H4 (cell line): ENCODE measurements at regions not wholly inside any gene's neighbourhood (a gene's known extent, or its start where the extent isn't known, plus 50 kb on each side); places are given as distances from the start of the nearest gene placed in this dataset.

Source experiments
- DNase-seq: peaks from one replicate; pipeline ENCODE4 v3.0.0-alpha.2; 2015; ENCODE audit warnings: low spot score

DNA sequence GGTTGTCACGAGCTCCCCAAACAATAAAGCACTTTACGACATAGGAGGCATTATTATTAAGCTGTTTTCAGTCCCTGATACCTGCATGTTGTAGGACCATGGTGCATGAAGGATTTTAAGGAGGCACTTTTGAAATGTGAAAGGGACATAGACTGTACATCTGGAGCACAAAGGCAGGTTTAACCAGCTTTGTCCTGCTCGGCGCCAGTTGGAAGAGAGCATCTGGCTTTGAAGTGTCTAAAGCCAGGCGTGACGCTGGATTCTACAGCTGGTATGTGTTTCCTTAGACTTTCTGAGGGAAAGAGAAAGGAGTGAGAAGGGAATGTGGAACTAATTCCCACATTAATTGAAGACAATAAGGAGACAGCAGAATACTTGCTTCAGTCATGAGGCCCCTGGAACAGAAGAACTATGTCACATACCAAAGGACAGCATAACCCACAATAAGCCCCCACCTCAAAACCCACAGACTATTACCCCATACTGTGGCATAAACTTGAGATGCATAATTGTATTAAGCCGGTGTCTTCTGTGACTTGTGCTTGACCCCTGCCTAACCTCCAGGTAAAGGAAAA is 381.0 kb upstream of the MEX3C start:
- DNase-seq: no peak

DNA sequence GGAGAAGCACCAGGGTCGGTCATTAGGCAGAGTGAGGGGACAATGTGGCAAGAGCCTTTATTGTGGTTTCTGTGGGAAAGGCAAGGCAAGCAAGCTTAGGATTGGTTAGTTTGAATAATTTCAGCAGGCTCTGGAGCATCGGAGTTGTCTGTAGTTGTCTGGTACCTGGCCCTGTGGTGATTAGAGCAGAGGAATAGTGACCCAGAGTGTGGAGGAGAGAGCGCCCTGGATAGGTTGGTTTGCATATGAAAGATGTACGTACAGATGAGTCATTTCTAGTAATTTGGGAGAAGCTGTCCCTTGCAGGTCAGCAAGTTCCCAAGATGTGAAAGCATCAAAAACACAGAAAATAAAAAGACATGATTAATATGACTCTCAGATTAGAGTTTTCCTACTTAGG is 383.1 kb upstream of the MEX3C start:
- DNase-seq: no peak

DNA sequence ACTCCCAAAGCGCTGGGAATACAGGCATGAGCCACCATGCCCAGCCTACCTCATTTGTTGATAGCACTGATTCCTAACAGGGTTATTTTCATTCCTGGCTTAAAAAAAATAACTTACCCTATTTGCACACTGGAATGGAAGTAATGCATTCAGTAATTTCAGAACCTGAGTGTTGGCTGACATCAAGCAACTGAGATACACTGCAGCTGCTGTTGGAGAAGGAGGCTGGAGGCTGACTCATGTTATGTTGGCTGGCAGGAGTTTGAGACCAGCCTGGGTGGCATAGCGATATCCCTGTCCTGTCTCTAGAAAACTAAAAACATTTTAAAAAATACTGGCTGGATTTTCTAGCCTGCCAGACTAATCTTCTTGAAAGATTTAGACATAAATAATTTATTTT is 385.1 kb upstream of the MEX3C start:
- no peak for DNase-seq

DNA sequence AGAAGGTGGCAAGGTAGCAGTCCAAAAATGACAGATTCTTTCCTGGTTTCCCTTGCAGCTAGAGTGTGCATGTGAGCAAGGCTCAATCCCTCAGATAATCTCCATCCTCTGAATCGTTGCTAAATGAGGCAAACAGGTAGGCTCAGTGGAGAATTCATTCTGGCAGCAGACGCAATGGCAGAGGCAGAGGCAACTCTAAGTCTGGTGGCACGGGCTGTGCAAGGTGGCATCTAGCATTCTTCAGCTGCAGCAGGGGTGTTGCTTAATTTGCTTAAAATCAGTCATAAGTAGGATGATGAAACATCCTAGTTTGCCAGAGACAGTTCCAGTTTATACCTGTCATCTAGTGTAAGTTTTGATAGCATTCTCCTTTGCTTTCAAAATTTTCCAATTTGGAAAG is 391.1 kb upstream of the MEX3C start:
- DNase-seq: no peak

DNA sequence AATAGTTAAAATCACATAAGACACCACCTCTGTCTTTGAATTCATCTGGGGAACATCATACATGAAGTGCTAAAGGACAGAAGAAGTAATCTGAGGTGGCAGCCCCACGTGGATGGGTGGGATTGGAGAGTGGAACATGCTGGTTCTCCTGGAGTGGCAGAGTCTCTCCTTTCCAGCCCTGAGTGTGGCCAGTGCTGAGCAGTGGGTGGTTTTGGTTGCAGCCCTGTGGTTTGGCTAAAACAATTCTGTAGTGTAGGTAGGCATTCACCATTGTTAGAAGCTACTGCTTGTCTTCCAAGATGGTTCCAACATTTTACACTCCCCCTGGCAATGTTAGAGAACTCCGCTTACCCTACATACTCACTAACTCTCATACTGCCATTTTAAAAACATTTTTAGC is 396.4 kb upstream of the MEX3C start:
- DNase-seq: no peak

DNA sequence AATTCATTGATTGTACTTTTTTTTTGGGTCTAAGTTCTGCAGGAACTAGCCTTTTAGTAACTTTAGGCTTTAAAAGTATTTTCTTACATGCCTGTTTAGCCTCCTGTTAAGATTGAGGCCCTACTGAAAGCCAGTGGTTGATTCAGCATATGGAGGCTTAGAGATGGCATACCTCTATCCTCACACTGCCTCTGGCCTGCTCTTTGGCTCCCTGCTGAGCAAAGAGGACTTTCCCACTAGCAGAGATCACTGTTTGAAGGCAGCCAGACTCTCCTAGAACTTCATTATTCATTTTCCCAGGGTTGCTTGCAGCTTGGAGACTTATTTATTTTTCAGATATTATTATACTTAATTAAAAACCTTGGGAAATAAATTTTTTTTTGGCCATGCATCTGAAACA is 405.6 kb upstream of the MEX3C start:
- no peak for DNase-seq

DNA sequence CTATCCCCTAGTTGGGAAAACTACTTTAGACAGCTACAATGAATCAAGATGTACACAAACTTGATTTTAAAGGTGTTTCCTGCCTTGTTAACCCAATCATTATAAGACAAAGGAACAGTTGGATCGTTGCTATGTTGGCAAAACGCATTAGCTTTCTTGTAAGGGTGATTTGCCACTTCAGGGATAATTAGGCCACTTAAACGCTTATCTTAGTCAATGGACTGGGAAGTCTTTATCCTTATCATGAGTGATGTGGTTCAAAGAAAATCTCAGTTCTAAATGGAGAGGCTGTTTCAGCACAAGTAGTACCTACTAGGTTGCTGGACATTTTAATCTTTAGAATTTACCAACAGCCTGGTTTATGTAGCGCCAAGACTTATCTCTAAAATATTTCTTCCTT is 406.1 kb upstream of the MEX3C start:
- DNase-seq: no peak

DNA sequence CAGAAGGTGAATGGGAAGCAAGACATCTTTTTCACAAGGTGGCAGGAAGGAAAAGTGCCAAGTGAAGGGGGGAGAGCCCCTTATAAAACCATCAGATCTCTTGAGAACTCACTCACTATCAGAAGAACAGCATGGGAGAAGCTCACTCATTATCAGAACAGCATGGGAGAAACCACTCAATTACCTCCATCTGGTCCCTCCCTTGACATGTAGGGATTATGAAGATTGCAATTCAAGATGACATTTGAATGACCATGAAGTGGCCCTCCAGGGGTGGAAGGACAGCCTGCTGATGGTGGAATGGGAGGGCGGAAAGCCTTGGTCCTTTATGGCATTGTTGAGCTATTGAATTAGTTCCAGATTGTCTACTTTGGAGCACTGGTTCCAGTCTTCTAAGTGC is 413.0 kb upstream of the MEX3C start:
- DNase-seq: no peak

DNA sequence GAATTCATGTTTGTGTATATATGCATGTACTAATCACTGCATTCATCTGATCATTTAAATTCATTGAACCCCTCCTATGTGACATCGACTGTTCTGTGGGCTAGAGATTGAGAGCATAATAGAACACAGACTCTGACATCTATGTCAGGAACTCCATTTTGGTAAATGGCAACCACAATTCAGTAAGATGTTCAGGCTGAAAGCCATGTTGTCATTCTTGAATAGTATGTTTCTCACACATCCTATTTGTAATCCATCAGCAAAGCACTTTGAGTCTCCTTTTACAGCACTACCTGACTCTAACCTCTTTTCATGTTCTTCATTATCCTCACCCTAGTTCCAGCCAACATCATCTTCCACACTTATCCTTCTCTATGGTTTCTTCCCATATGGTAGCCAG is 413.8 kb upstream of the MEX3C start:
- DNase-seq: no peak

DNA sequence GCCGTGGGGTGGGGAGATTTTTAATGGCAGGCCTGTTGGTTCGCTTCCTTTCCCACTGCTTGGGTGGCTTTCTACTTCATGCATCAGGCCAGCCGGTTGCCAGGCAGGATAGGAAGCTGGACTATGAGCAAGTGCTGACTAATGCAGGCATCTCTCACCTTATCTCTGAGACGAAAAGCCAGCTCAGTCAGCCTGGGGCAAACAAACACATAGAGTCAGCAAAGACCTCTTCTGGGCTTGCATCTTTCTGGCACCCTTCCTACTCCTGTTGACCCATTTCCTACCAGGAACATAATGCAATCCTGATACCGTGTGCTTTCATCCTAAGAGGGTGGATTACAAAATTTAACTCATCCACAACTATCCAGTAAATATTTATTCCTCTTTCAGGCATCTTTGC is 416.6 kb upstream of the MEX3C start:
- DNase-seq: peak; percentile 87

DNA sequence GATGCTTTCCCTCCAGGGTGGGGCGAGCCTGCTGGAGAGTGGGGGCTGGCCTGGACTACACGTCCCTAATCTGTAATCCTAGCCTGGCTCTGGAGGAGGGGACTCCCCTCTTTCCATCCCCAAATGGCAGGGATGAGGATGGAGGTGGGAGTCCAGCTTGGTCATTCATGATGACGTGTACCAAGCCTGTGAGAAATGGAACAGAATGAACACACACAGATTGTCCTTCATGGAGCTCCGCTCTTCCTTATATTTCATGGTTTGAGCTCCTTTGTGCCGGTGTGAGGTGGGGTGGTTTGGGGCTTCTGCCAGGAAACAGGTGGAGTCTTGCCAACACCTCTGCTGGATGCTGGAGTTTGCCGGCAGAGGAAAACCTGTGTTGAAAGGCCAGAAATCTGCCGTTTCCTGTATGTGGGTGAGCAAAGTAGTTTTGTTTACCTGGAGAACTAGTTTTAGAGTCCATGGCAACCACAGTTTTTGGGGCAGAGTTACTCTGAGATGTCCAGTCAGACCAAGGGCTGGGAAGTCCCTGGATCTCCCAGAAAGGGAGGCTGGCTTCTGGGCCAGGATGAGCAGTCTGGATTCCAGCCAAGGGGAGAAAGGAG is 417.6 kb upstream of the MEX3C start:
- DNase-seq: peak; percentile 42

DNA sequence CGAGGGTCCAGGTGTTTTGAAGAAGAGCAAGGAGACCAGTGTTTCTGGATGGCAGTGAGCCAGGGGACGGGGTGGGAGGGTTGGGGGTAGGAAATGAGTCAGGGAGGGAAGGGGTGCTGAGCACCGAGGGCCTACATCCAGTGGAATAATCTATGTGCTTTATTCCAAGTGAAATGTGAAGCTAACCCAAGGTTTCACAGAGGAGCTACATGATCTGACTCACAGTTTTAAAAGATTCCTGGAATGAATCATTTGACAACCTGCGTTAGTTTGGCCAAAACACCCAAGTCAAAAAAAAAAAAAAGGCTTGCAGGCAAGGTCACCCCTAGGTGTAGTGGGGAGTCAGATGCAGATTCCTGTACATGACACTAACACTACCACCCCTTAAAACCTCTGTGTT is 419.7 kb upstream of the MEX3C start:
- peak; percentile 19 for DNase-seq

DNA sequence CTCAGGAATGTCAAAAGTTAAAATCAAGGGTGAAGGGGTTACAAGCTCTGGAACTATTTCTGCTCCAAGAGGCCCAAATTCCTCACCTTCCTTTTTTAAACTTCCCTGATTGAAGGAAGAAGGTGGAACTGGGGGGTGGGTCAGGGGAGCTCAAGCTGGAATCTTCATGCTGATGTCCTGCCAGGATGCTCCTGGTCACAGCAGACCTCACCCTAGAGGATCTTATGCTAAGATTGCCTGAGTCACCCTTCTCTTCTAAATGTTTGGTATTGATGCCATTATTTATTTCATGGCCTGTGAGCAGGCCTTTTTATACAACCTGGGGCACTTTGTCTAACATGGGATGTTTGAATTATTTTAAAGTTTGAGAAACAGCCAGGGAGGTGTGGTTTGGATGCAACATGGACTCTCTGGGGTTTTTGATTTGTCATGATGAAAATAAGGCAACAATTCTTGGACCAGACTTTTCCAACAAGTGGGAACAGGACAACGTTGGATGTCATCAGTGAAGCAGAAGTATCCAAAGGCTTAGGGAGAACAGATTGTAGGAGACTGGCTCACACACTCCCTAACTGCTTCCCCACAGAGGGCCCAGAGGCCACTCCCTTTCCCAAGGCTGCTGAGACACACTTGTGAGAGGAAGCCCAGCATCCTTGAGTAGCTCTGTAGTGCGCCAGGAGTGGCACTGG is 420.2 kb upstream of the MEX3C start:
- peak; percentile 10 for DNase-seq

DNA sequence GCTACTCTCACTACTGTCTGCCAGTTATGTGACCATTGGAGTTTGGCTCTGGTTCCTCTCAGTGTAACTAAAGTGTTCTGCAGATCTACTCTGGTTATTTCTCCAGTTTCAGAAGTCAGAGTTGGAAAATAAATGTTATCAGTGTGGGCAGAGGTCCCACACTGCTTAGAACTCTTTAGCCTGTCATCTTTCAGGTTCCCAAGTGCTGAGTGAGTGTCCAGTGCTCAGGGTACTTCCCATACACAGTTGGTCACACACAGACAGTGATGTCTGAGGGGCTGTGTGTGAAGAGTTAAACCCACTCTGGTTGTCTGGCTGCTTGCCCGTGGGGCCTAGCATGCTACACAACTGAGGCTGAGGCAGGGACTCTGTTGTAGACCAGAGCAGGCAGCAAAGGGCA is 421.8 kb upstream of the MEX3C start:
- DNase-seq: no peak

DNA sequence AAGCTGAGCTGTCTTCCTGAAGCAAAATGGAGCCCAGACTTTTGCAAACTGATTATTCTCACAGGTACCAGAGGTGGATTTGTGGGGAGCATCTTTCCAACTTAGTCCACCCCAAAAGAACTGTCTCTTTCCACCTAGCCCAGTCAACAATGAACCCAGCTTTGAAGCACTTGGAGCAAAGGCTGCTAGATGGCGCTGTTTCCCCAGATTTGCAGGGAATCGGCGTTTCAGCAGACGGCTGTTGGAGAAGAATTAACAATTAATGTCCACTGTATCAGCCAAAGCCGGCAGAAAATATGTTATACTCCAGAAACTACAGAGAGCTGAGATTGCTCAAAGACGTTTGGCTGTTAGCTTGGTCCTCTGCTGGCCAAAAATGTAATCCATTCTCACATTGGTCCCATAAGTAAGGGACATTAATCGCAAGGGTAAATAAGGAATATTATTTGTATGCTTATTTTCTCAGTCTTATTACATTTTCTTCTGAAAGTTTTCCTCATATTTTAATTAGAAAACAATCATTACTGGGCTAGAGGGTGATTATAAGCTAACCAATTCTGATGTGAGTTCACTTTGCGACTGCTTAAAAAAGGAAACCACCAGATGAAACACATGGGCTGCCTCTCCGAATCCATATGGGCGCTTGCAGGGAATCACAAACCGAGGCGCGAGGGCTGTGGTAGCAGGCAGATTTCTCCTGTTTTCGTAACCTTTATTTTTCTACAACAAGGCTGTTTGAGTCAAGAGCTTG is 423.8 kb upstream of the MEX3C start:
- DNase-seq: peak; percentile 40

DNA sequence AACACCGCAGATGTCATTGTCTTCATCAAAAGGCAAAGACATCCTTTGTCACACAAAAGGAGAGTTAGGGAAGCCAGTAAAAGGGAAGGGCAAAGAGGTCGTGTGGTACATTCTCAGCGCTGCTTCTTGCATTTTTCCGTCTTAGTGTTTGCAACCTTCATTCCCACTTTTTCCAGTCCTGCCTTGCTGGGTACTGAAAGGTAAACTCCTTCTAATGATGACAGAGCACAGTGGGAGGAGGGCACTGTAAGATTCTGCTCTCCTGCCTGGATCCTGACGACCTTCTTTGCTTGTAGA is 424.3 kb upstream of the MEX3C start:
- no peak for DNase-seq

DNA sequence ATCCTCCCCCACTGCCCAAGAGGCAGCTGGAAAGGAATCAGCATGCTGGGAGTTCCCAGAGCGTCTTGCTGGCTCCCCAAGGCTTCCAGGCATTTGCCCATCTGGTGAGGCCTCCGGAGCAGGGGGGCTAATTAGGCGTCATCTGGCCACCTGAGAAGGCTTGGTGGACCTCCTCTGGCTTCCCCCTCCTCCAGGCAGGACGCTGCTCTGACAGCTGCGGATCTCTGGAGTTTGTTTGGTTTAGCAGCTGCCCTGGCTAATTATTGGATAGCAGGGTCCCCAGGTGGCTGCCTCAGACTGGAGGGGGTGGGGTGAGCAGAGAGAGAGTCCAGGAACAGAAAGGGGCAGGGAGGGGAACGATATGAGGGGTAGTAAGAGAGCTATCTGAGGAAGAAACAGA is 425.2 kb upstream of the MEX3C start:
- DNase-seq: no peak

DNA sequence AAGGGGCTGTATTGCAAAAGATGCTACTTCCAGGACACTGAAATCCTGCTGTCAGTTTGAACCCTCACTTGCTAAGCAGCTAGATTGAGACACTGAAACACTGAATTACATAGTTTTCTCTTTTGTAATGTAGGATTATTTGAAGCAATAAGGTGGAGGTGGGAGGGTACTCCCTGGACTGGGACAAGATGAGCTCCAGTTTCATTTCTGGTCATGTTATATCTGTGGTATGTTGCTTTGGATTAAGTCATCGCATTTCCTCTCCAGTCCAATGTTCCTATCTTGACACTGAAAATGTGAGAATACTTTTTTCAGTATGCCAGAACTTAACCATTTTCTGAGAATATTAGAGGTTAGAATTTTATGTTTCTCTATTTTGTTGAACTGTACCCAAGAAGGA is 426.2 kb upstream of the MEX3C start:
- no peak for DNase-seq

DNA sequence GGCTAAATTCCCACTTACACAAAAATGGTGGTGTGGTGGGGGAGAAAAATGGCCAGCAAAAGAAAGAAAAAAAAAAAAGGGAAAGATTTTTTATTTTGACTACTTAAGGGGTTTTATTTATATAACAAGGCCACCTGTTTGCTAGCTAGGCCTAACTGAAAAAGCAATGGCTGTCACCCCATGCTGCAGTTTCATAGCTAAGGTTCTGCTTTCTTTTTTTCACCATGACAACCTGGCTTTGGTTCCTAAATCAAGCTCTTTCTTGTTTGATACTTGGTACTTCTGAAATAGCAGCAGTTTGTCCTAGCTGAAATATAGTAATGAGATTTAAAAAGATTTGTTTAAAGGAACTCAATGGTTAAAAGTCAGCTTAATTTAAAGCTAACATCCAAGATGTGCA is 433.2 kb upstream of the MEX3C start:
- DNase-seq: no peak

DNA sequence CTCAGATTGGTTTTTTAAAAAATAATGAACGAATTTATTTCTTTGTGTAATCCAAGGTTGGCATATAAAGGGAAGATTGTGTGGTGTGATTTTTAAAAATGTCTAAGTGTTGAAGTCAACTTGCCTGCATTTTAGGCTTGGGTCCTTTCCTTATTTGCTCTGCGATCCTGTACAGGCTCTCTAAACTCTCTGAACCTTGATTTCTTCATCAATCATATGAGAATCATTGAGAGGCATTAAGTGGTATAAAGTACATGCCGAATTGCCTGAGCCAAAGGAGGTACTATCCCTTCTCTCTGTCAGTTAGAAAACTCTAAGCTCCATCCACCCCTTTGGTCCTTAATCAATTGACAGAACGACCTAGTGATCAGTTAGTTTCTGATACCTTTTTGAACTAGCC is 440.4 kb upstream of the MEX3C start:
- DNase-seq: no peak

DNA sequence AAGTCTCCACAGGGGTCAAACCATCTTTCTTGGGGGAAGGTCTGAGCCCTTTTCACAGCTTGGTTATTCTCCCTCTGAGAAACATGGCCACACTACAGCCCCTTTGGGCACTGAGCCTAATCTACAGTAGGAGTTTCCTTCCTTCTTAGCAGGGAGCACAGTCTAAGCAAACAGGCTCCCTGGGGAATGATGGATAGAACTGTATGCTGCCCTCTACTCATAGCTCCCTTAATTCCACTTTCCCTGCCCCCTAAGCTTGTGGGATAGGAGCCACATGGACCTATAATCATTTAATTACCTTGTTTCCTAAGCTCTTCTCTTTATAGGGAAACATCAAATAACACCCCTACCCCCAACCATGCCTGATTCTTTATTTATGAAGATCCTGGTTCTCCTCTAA is 442.1 kb upstream of the MEX3C start:
- DNase-seq: no peak

DNA sequence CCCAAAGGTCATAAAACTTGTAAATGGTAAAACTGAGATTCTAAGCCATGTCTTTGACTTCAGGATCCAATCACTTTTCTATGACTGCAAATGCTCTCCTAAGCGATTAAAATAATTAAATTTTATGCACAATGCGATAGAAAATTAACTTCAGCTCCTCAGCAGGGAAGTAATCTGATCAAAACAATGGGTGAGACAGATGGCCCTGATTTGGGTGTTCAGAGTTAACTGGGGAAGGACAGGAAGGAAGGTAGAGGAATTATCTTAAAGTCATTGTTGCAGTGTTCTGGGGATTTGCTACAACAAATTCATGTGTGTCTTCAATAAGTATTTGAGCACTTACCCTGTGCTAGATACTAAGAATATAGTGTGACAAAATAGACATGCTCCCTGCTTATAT is 446.0 kb upstream of the MEX3C start:
- no peak for DNase-seq

DNA sequence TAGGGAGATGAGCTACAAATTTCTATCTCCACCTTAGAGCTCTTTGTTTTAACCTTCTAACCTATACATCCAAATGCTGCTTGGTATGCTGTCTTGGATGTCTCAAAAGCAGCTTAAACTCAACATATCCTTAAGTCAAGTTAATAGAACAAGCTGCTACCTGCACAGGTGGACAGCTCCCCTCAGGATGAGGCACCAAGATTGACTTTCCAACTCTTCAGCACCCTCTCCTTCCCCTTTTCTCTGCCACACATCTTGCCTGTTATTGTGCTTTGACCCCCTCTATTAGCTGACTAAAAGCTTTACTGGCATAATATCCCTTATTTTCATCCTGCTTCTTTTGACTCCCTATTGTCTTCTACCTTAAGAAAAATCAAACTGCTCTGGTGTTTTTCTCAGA is 448.1 kb upstream of the MEX3C start:
- no peak for DNase-seq
